HL-60 (cell line): ENCODE measurements at regions not wholly inside any gene's neighbourhood (a gene's known extent, or its start where the extent isn't known, plus 50 kb on each side); places are given as distances from the start of the nearest gene placed in this dataset.

Experiments used
- DNase-seq, 2 experiments: peaks; one replicate each; pipeline ENCODE4 v3.0.0-alpha.2; 2010 to 2020; ENCODE audit warnings: low read depth in 1 of 2, low spot score in 1 of 2
- H3K27ac ChIP-seq: fragments of 250-450 bp; sonication (Bioruptor Pico); replicated peaks from 2 replicates; pipeline ENCODE4 v1.5.1; 2020; ENCODE audit warnings: mild to moderate bottlenecking, moderate library complexity
- H3K27me3 ChIP-seq: fragments of 250-450 bp; sonication (Bioruptor Pico); 2 replicates; pipeline ENCODE4 v1.5.1; 2021; ENCODE audit warnings: mild to moderate bottlenecking, moderate library complexity; ENCODE audit not compliant: insufficient read depth, poor library complexity, severe bottlenecking
- H3K4me3 ChIP-seq: replicated peaks from 2 replicates; pipeline ENCODE4 v1.5.1; 2011; ENCODE audit warnings: mild to moderate bottlenecking, control low read depth, low read length; ENCODE audit not compliant: insufficient read depth
- CTCF ChIP-seq: IDR thresholded peaks from one replicate; pipeline ENCODE4 v1.5.1; 2011; ENCODE audit warnings: low read length, control low read depth, inconsistent platforms; ENCODE audit not compliant: insufficient read depth
- GABPA ChIP-seq: IDR thresholded peaks from 2 replicates; pipeline ENCODE4 v1.6.1; 2012; ENCODE audit warnings: low read depth
- POLR2AphosphoS5 ChIP-seq: IDR thresholded peaks from 2 replicates; pipeline ENCODE4 v1.6.1; 2012; ENCODE audit warnings: low read depth
- SPI1 ChIP-seq: IDR thresholded peaks from 2 replicates; pipeline ENCODE4 v1.6.1; 2012; ENCODE audit warnings: low read depth, mild to moderate bottlenecking, borderline replicate concordance
- TF ChIP-seq, protein P1 (sequence below): IDR thresholded peaks from 2 replicates; pipeline ENCODE4 v1.6.1; 2012; ENCODE audit warnings: low read depth; ENCODE audit not compliant: insufficient replicate concordance

- TF ChIP-seq GABPA (no peak), POLR2AphosphoS5 (no peak), SPI1 (no peak), CTCF (no peak)
- TF ChIP-seq, protein P1, sequence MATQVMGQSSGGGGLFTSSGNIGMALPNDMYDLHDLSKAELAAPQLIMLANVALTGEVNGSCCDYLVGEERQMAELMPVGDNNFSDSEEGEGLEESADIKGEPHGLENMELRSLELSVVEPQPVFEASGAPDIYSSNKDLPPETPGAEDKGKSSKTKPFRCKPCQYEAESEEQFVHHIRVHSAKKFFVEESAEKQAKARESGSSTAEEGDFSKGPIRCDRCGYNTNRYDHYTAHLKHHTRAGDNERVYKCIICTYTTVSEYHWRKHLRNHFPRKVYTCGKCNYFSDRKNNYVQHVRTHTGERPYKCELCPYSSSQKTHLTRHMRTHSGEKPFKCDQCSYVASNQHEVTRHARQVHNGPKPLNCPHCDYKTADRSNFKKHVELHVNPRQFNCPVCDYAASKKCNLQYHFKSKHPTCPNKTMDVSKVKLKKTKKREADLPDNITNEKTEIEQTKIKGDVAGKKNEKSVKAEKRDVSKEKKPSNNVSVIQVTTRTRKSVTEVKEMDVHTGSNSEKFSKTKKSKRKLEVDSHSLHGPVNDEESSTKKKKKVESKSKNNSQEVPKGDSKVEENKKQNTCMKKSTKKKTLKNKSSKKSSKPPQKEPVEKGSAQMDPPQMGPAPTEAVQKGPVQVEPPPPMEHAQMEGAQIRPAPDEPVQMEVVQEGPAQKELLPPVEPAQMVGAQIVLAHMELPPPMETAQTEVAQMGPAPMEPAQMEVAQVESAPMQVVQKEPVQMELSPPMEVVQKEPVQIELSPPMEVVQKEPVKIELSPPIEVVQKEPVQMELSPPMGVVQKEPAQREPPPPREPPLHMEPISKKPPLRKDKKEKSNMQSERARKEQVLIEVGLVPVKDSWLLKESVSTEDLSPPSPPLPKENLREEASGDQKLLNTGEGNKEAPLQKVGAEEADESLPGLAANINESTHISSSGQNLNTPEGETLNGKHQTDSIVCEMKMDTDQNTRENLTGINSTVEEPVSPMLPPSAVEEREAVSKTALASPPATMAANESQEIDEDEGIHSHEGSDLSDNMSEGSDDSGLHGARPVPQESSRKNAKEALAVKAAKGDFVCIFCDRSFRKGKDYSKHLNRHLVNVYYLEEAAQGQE: no peak
- DNase-seq: no peak
- peaks cover 21% of the 10 kb centered on the region for H3K27me3 ChIP-seq
- no peak overlapping the region for H3K27ac ChIP-seq
- H3K4me3 ChIP-seq: no peak overlapping the region
Measured at GRCh38 chr6:137343241-137343640, 124.1 kb upstream of the IFNGR1 start.

DNA sequence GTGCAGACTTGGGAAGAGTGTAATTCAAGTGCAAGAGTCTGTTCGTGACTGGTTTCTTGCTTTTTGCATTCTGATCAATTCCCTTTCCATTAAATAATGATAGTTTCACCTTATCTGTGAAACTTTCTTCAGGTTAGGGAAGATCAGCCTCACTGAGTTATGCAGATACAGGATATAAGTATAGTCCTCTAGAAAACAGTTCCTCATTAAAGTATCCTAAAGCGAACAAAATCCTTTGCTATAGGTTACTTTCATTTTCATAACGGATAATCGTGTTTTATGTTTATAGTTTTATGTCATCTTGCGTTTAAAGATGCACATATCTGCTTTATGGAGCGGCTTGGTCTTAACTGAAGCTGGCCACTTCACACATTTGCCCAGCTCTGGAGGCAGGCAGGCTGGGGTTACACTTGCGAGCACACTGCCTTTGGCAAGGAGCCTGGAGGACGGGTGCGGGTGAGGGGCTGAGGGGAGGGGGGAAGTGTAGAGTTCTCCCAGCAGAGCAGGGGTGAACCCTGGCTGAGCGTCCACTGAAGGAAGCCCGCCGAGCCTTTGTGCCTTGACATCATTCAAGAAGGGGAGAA, 123.5 kb upstream of the IFNGR1 start:
- DNase-seq: no peak
- TF ChIP-seq, protein P1: no peak
- TF ChIP-seq SPI1 (peak; percentile 7; the same call in 1 of the 2 replicates), POLR2AphosphoS5 (no peak)
- Histone ChIP-seq H3K4me3 (peak overlapping the region; percentile 26), H3K27ac (no peak overlapping the region), H3K27me3 (peaks cover 21% of the 10 kb centered on the region)

DNA sequence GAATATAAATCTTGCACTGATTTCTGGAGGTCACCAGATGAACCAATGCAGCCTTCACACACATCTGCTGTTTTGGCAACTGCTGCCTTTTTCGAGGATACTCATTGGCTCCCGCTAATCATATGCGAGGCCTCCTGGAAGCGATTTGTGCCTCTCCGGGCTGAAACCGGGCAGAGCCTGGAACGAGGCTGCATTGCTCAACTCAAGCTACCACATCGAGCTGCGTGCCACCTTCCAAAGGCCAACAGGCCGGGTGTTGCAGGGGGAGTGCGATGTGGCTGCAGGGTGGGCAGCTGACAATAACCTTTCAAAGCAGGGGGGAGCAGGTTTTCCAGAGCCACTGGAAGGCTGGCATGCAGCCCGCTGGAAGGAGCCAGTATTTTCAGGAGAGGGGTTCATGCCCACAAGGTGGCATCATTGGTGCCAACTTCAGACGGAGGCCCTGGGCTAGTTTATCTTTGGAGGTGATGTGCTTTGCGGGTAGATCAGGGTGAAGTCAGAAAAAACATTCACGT, 122.6 kb upstream of the IFNGR1 start:
- peak; percentile 4 for TF ChIP-seq CTCF
- TF ChIP-seq, protein P1: no peak
- Histone ChIP-seq H3K4me3 (no peak overlapping the region), H3K27ac (no peak overlapping the region), H3K27me3 (peaks cover 17% of the 10 kb centered on the region)
- DNase-seq: peak in 1 of 2 experiments; percentile 13
